ENCODE measurements at regions not wholly inside any gene's neighbourhood (a gene's known extent, or its start where the extent isn't known, plus 50 kb on each side); places are given as distances from the start of the nearest gene placed in this dataset.

DNA sequence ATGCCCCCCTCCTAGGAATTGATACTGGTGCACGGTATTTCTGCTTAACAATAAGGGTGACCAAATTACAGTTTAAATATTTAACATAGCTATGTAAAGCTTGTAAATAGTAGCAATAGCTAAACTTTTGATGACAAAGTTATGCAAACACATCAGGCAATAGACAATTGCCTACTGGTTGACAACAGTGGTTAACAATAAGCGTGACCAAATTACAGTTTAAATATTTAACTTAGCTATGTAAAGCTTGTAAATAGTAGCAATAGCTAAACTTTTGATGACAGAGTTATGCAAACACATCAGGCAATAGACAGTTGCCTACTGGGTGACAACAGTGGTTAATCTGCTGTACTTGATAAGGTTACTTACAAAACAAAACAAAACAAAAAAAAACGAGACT, 886.5 kb upstream of the FLRT2 start:
- TF ChIP-seq, protein P1, sequence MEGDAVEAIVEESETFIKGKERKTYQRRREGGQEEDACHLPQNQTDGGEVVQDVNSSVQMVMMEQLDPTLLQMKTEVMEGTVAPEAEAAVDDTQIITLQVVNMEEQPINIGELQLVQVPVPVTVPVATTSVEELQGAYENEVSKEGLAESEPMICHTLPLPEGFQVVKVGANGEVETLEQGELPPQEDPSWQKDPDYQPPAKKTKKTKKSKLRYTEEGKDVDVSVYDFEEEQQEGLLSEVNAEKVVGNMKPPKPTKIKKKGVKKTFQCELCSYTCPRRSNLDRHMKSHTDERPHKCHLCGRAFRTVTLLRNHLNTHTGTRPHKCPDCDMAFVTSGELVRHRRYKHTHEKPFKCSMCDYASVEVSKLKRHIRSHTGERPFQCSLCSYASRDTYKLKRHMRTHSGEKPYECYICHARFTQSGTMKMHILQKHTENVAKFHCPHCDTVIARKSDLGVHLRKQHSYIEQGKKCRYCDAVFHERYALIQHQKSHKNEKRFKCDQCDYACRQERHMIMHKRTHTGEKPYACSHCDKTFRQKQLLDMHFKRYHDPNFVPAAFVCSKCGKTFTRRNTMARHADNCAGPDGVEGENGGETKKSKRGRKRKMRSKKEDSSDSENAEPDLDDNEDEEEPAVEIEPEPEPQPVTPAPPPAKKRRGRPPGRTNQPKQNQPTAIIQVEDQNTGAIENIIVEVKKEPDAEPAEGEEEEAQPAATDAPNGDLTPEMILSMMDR (IDR thresholded peaks at IDR 0.05; ENCODE audit: unreplicated experiment in 3 of 3): no peak
- no peaks in the 10 kb centered on the region for H3K36me3 Mint-ChIP-seq (ENCODE audit: low read depth)
- H3K4me1 Mint-ChIP-seq: peaks cover 17% of the 10 kb centered on the region
- H3K27ac Mint-ChIP-seq: no peak overlapping the region
- H3K27me3 Mint-ChIP-seq (ENCODE audit: low read depth): no peaks in the 10 kb centered on the region
- H3K9me3 Mint-ChIP-seq: no peaks in the 10 kb centered on the region
- no peak overlapping the region for H3K4me3 Mint-ChIP-seq

DNA sequence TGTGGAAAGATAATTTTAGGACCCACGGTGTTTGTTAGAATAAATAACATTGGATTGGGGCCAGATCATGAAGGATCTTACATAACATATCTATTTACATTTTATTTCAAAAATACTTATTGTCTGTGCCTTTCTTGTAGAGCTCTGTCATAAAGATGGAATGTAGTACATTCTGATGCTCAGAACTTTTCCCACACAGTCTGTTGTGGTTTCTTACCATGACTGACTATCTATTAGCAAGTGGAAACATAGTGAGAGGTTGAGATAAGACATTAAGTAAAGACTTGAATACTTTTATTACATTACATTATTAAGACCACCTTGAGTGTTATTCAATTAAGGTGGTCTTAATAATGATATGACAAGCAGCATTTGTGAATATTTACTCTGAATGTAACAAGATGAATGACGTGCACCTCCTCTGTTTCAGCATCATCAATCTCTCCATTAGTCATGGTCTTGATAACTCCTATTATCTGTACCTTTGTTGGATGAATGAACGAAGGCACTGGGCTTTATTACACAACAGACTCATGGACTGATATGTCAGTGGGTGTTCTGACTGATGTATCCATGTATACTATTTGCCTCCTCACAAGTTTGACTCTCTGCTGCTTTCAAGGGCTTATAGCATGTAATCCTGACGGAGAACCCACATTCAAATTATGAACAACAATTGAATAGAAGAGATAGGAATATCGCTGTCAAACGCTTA, 883.0 kb upstream of the FLRT2 start:
- Mint-ChIP-seq H3K4me3 (no peak overlapping the region), H3K9me3 (peaks cover 12% of the 10 kb centered on the region), H3K4me1 (no peaks in the 10 kb centered on the region), H3K36me3 (ENCODE audit: low read depth) (no peaks in the 10 kb centered on the region), H3K27me3 (ENCODE audit: low read depth) (no peaks in the 10 kb centered on the region), H3K27ac (no peak overlapping the region)
- TF ChIP-seq, protein P1 (IDR thresholded peaks at IDR 0.05; ENCODE audit: unreplicated experiment in 3 of 3): no peak

DNA sequence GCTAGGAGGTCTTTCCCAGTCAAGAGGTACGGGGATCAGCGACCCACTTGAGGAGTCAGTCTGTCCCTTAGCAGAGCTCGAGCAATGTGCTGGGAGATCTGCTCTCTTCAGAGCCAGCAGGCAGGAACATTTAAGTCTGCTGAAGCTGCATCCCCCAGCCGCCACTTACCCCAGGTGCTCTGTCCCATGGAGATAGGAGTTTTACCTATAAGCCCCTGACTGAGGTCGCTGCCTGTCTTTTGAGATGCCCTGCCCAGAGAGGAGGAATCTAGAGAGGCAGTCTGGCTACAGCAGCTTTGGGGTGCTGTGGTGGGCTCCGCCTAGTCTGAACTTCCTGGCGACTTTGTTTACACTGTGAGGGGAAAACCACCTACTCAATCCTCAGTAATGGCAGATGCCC, 874.9 kb upstream of the FLRT2 start:
- Mint-ChIP-seq H3K27ac (no peak overlapping the region), H3K9me3 (peaks cover 44% of the 10 kb centered on the region)

DNA sequence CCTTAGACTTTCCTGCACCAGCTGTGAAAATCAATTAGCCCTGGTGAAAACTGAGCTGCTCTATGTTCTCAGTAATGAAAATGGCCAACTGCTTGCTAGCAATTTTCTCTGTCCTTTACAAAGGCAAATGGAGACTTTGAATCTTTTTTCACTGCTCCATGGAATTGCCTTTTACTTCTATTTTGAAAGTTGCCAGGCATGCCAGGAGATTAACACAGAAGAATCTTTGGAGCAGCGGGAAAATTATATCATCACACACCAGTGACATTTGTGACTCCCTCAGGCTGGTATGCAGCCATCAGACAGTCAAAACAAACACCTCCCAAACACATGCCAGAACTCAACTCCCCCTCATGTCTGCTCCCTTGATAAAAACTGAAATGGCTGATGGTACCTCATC, 872.0 kb upstream of the FLRT2 start:
- H3K27ac Mint-ChIP-seq: peak overlapping the region; percentile 65 to 83 (median 80)
- H3K4me1 Mint-ChIP-seq: peaks cover 22% of the 10 kb centered on the region
- TF ChIP-seq, protein P1 (IDR thresholded peaks at IDR 0.05; ENCODE audit: unreplicated experiment in 3 of 3): no peak
- H3K9me3 Mint-ChIP-seq: peaks cover 31% of the 10 kb centered on the region
- no peaks in the 10 kb centered on the region for H3K27me3 Mint-ChIP-seq (ENCODE audit: low read depth)
- H3K4me3 Mint-ChIP-seq: no peak overlapping the region
- peaks cover 12% of the 10 kb centered on the region for H3K36me3 Mint-ChIP-seq (ENCODE audit: low read depth)

More for the DNA sequence above, 874.9 kb upstream of the FLRT2 start:
- Mint-ChIP-seq H3K4me1 (peaks cover 17% of the 10 kb centered on the region), H3K27me3 (ENCODE audit: low read depth) (no peaks in the 10 kb centered on the region), H3K4me3 (no peak overlapping the region), H3K36me3 (ENCODE audit: low read depth) (peaks cover 19% of the 10 kb centered on the region)
- TF ChIP-seq, protein P1 (IDR thresholded peaks at IDR 0.05; ENCODE audit: unreplicated experiment in 3 of 3): no peak

DNA sequence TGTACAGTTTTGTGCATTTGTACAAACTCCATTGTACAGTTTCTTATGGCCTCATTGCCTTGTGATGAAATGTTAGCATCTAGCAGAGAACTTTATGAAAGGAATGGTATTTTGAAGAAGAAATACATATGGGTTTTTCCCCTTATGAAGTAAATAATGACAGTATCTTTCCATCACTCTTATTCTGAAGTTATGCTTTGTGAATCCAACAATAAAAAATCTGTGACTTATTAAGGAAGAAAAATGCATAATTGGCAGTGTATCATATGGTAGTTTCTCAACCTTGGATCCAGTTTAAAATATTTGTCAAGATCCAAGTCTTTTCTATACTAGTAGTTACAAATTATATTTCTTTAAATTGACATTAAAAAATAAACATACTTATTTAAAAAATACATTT, 859.1 kb upstream of the FLRT2 start:
- Mint-ChIP-seq H3K27me3 (ENCODE audit: low read depth) (no peaks in the 10 kb centered on the region), H3K27ac (no peak overlapping the region), H3K4me1 (no peaks in the 10 kb centered on the region), H3K4me3 (no peak overlapping the region), H3K9me3 (no peaks in the 10 kb centered on the region), H3K36me3 (ENCODE audit: low read depth) (no peaks in the 10 kb centered on the region)
- TF ChIP-seq, protein P1 (IDR thresholded peaks at IDR 0.05; ENCODE audit: unreplicated experiment in 3 of 3): no peak

DNA sequence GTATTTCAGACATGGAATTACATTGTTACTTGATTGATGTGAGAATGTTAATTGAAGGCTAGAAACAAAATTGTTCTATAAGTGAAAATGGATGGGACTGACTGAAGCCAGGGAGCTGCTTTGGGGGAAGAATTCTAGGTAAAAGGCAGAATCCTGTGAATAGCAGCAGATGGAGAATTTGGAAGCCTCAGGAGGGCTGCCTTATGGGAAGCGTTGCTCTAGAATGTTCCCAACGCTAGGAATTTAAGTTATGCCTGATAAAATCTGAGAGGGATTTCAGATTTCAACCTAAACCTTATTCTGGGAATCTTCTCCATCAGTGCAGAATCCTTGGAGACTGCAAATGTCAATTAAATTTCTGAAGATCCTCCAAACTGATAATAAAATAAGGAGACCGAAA, 858.2 kb upstream of the FLRT2 start:
- Mint-ChIP-seq H3K4me1 (no peaks in the 10 kb centered on the region), H3K36me3 (ENCODE audit: low read depth) (no peaks in the 10 kb centered on the region), H3K27ac (no peak overlapping the region), H3K27me3 (ENCODE audit: low read depth) (no peaks in the 10 kb centered on the region), H3K9me3 (no peaks in the 10 kb centered on the region), H3K4me3 (no peak overlapping the region)
- TF ChIP-seq, protein P1 (IDR thresholded peaks at IDR 0.05; ENCODE audit: unreplicated experiment in 3 of 3): no peak
